Pancreas (tissue), 10 donors: ENCODE measurements at regions not wholly inside any gene's neighbourhood (a gene's known extent, or its start where the extent isn't known, plus 50 kb on each side); places are given as distances from the start of the nearest gene placed in this dataset.

ENCODE experiments used
- ATAC-seq, 4 donors: fragments of 200-7000 bp; cut with Tn5 transposase; one replicate each; pipeline versions ENCODE4 v1.8.0 to v1.9.1; 2020; ENCODE audit warnings: mild to moderate bottlenecking in 4 of 4, moderate library complexity in 4 of 4
- DNase-seq, 6 donors: peaks; one replicate each; pipeline ENCODE4 v3.0.0-alpha.2; 2020
- FAIRE-seq: peaks from 2 replicates; lab custom pipeline; 2012; peaks lifted over from hg19 to GRCh38; lab: Jason Lieb, UNC
- H3K27ac ChIP-seq, 4 donors: fragments of 200-600 bp; sonication (generic); 1 replicate in 3 of 4; 2 replicates in 1 of 4; pipeline versions ENCODE4 v1.5.0 to v1.8.0; 2020
- H3K27me3 ChIP-seq, 4 donors: fragments of 200-600 bp; one replicate each; pipeline ENCODE4 v1.8.0; 2021
- H3K36me3 ChIP-seq, 3 donors: fragments of 200-600 bp; sonication (generic) in 1 of 3; one replicate each; pipeline versions ENCODE4 v1.5.0 to v1.8.0; 2020 to 2021
- H3K4me1 ChIP-seq, 3 donors: fragments of 200-600 bp; one replicate each; pipeline ENCODE4 v1.8.0; 2021
- H3K4me3 ChIP-seq, 4 donors: fragments of 200-600 bp; sonication (generic) in 2 of 4; one replicate each; pipeline versions ENCODE4 v1.5.0 to v1.8.0; 2020 to 2021
- H3K9me3 ChIP-seq, 4 donors: fragments of 200-600 bp; one replicate each; pipeline ENCODE4 v1.8.0; 2021
- WGBS, 2 donors: extraction: QIAGEN DNeasy Blood & Tissue Kit; methylation state at CpG; one replicate each; pipeline ENCODE4 v1.1.7; 2013; 5-methylcytosine and 5-hydroxymethylcytosine counted together
- intact Hi-C, 3 donors: fragments of 100-400 bp; cut with DNase I; formaldehyde crosslinking; loops; one replicate each; pipeline versions ENCODE4 v1.11.1 to v1.14.2; 2022
- TF ChIP-seq, protein P1 (sequence below), 4 donors: fragments of 200-600 bp; sonication (generic) in 3 of 4; IDR thresholded peaks; one replicate each; pipeline versions ENCODE4 v1.5.0 to v1.8.0; 2021; ENCODE audit warnings: antibody characterized with exemption in 4 of 4
- donor health status: healthy with polysubstance abuse.
- donor health status: DM: no; HTN: no; CAD: no; lungs with moderate emphysema.
- donor health status: DM: no; HTN: no; CAD: no.
- donor health status: control.
- donor health status: control.
- donor health status: Bipolar disorder and iron deficiency.
- donor health status: DM: yes; HTN: yes; CAD: no.
- donor health status: DM: no; HTN: no; CAD: no.
- donor health status: DM: no; HTN: no; CAD: no.
- donor health status: DM: yes; HTN: yes; CAD: no.

DNA sequence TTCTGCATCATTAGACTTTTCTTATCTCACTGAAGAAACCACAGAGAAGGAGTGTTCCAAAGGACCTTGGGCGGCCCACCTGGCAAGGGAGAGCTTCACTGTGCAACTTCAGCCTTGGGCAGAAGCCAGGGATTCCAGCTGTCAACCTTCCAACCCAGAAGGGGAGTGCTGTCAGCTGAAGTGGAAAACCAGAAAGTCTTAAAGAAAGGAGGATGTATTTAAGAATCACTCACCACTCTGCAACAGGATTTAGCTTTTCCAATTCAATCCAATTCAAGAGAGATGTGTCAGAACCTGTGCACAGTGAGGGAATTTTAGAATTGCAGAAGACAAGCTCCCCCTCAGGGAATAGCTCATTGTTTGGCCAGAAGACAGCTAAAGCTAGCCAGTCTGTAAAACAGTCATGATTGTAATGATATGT lies 553.7 kb downstream of the CD83 start:
- ATAC-seq (peak in 2 of 4 donors; percentile 18 to 25), DNase-seq (no peak), FAIRE-seq (no peak)
- H3K9me3 ChIP-seq = no peaks in the 10 kb centered on the region
- no peaks in the 10 kb centered on the region for H3K27me3 ChIP-seq
- no peaks in the 10 kb centered on the region for H3K4me1 ChIP-seq
- no peaks in the 10 kb centered on the region for H3K36me3 ChIP-seq
- TF ChIP-seq, protein P1, sequence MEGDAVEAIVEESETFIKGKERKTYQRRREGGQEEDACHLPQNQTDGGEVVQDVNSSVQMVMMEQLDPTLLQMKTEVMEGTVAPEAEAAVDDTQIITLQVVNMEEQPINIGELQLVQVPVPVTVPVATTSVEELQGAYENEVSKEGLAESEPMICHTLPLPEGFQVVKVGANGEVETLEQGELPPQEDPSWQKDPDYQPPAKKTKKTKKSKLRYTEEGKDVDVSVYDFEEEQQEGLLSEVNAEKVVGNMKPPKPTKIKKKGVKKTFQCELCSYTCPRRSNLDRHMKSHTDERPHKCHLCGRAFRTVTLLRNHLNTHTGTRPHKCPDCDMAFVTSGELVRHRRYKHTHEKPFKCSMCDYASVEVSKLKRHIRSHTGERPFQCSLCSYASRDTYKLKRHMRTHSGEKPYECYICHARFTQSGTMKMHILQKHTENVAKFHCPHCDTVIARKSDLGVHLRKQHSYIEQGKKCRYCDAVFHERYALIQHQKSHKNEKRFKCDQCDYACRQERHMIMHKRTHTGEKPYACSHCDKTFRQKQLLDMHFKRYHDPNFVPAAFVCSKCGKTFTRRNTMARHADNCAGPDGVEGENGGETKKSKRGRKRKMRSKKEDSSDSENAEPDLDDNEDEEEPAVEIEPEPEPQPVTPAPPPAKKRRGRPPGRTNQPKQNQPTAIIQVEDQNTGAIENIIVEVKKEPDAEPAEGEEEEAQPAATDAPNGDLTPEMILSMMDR (IDR thresholded peaks at IDR 0.05) = no peak
- intact Hi-C loops = no loop called here
- no peak overlapping the region for H3K27ac ChIP-seq
- H3K4me3 ChIP-seq = no peak overlapping the region
- 25 to 36% methylated on average over 1 of the region's 1 CpG for WGBS, 2 donors

- FAIRE-seq = no peak
- intact Hi-C loops = no loop called here
- 71 to 81% methylated on average over 1 of the region's 1 CpG for WGBS, 2 donors
These were observed 554.4 kb downstream of the CD83 start for GRCh38 chr6:14671937-14672336.

GRCh38 chr6:14673201-14673600 lies 555.6 kb downstream of the CD83 start:
- Histone ChIP-seq H3K27me3 (no peaks in the 10 kb centered on the region), H3K9me3 (no peaks in the 10 kb centered on the region), H3K27ac (no peak overlapping the region), H3K4me3 (no peak overlapping the region), H3K36me3 (no peaks in the 10 kb centered on the region), H3K4me1 (no peaks in the 10 kb centered on the region)
- intact Hi-C loops = no loop called here
- no peak for ATAC-seq
- FAIRE-seq = no peak
- no peak for DNase-seq
- TF ChIP-seq, protein P1 (IDR thresholded peaks at IDR 0.05) = no peak
- 84 to 86% methylated on average over 2 of the region's 2 CpGs for WGBS, 2 donors

More at GRCh38 chr6:14671937-14672336, 554.4 kb downstream of the CD83 start:
- no peaks in the 10 kb centered on the region for H3K4me1 ChIP-seq
- no peak overlapping the region for H3K4me3 ChIP-seq
- no peak for ATAC-seq
- H3K36me3 ChIP-seq = no peaks in the 10 kb centered on the region
- no peak overlapping the region for H3K27ac ChIP-seq
- no peak for DNase-seq
- no peaks in the 10 kb centered on the region for H3K9me3 ChIP-seq
- TF ChIP-seq, protein P1 (IDR thresholded peaks at IDR 0.05) = no peak
- no peaks in the 10 kb centered on the region for H3K27me3 ChIP-seq

- TF ChIP-seq, protein P1 (IDR thresholded peaks at IDR 0.05) = no peak
- H3K27me3 ChIP-seq = no peaks in the 10 kb centered on the region
- DNase-seq = no peak
- WGBS, 2 donors = 78% methylated on average over 4 of the region's 4 CpGs
- H3K27ac ChIP-seq = no peak overlapping the region
- H3K4me1 ChIP-seq = no peaks in the 10 kb centered on the region
- intact Hi-C loops = no loop called here
- no peaks in the 10 kb centered on the region for H3K36me3 ChIP-seq
- H3K4me3 ChIP-seq = no peak overlapping the region
- FAIRE-seq = no peak
- H3K9me3 ChIP-seq = no peaks in the 10 kb centered on the region
- ATAC-seq = no peak
These were observed 556.9 kb downstream of the CD83 start for GRCh38 chr6:14674458-14674857.

DNA sequence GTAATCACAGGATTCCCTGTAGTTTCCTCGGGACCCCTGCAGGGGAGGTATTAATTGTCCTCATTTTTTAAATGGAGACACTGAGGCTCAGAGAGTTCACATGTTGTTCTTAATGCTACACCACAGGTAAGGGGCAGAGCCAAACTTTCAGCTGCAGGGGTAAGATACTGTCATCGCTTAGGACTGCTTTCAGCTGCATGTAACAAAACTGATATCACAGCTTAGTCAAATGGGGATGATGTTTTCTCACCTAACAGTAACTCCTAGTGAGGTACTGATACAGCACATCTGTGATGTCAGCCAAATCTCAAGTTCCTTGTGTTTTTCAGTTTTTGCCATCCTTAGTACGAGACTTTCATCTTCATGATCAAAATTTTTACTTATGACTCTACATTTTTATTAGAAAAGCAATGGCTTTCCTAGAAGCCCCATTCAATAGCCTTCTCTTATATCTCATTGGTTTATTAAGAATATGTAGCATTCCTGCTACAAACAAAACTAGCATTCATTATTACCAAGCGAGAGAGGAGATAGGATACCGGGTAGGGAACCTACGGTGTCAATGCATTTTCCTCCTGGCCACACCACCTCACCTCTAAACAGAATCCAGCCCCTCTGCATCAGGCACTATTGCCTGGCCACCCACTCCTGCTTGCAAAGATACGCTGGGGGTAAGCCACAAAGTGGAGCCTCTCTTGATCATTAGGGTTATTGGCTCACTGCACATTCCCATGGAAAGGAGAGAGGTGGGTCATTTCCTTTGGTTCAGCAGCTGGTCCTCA lies 557.5 kb downstream of the CD83 start:
- 86 to 93% methylated on average over 7 of the region's 7 CpGs for WGBS, 2 donors
- no peaks in the 10 kb centered on the region for H3K9me3 ChIP-seq
- H3K4me1 ChIP-seq = no peaks in the 10 kb centered on the region
- no peak for ATAC-seq
- H3K4me3 ChIP-seq = no peak overlapping the region
- FAIRE-seq = no peak
- no peak overlapping the region for H3K27ac ChIP-seq
- intact Hi-C loops = no loop called here
- no peaks in the 10 kb centered on the region for H3K27me3 ChIP-seq
- TF ChIP-seq, protein P1 (IDR thresholded peaks at IDR 0.05) = no peak
- H3K36me3 ChIP-seq = no peaks in the 10 kb centered on the region
- no peak for DNase-seq
